HG03280 (cell line): ENCODE measurements at regions not wholly inside any gene's neighbourhood (a gene's known extent, or its start where the extent isn't known, plus 50 kb on each side); places are given as distances from the start of the nearest gene placed in this dataset.

Experiments
- ATAC-seq: cut with Tn5 transposase; IDR thresholded peaks from one replicate; pipeline ENCODE4 v1.9.1; 2021; ENCODE audit warnings: mild to moderate bottlenecking, moderate library complexity; ENCODE audit not compliant: unreplicated experiment

GRCh38 chr14:84584511-84584910, 945.4 kb upstream of the FLRT2 start:
- no peak for ATAC-seq

- ATAC-seq = no peak
Measured at GRCh38 chr14:84591827-84592445, 938.0 kb upstream of the FLRT2 start.

- ATAC-seq = no peak
Measured at GRCh38 chr14:84592770-84593169, 937.2 kb upstream of the FLRT2 start.

- ATAC-seq = no peak
Measured at GRCh38 chr14:84610086-84610485, 919.9 kb upstream of the FLRT2 start.

- no peak for ATAC-seq
Measured at GRCh38 chr14:84622357-84622756, 907.6 kb upstream of the FLRT2 start.

GRCh38 chr14:84643446-84643845, 886.5 kb upstream of the FLRT2 start:
- ATAC-seq = no peak

GRCh38 chr14:84646786-84647500, 883.0 kb upstream of the FLRT2 start:
- ATAC-seq = no peak

- ATAC-seq = no peak
Measured at GRCh38 chr14:84655014-84655413, 874.9 kb upstream of the FLRT2 start.

GRCh38 chr14:84657911-84658310, 872.0 kb upstream of the FLRT2 start:
- ATAC-seq = no peak

GRCh38 chr14:84670796-84671195, 859.1 kb upstream of the FLRT2 start:
- ATAC-seq = no peak

- ATAC-seq = no peak
Measured at GRCh38 chr14:84671776-84672175, 858.2 kb upstream of the FLRT2 start.

GRCh38 chr14:84674636-84675035, 855.3 kb upstream of the FLRT2 start:
- no peak for ATAC-seq

GRCh38 chr14:84686550-84686949, 843.4 kb upstream of the FLRT2 start:
- no peak for ATAC-seq

GRCh38 chr14:84688297-84689025, 841.5 kb upstream of the FLRT2 start:
- no peak for ATAC-seq

GRCh38 chr14:84694161-84694560, 835.8 kb upstream of the FLRT2 start:
- ATAC-seq = no peak

GRCh38 chr14:84704601-84705000, 825.3 kb upstream of the FLRT2 start:
- no peak for ATAC-seq

- no peak for ATAC-seq
Measured at GRCh38 chr14:84707830-84708229, 822.1 kb upstream of the FLRT2 start.

GRCh38 chr14:84708865-84709264, 821.1 kb upstream of the FLRT2 start:
- ATAC-seq = no peak

GRCh38 chr14:84726471-84726870, 803.5 kb upstream of the FLRT2 start:
- ATAC-seq = no peak

- no peak for ATAC-seq
Measured at GRCh38 chr14:84749191-84749955, 780.6 kb upstream of the FLRT2 start.

GRCh38 chr14:84750284-84750683, 779.7 kb upstream of the FLRT2 start:
- no peak for ATAC-seq
